DND-41 (cell line): ENCODE measurements at regions not wholly inside any gene's neighbourhood (a gene's known extent, or its start where the extent isn't known, plus 50 kb on each side); places are given as distances from the start of the nearest gene placed in this dataset.

ENCODE experiments used
- ATAC-seq: fragments of 200-7000 bp; cut with Tn5 transposase; 3 replicates; pipeline ENCODE4 v1.9.1; 2021; ENCODE audit warnings: low read depth; ENCODE audit not compliant: insufficient read depth
- DNase-seq: peaks from one replicate; pipeline ENCODE4 v3.0.0-alpha.2; 2020
- H2AFZ ChIP-seq: 2 replicates; pipeline ENCODE4 v1.6.0; 2012; ENCODE audit warnings: low read depth, low read length
- H3K27ac ChIP-seq: 2 replicates; pipeline ENCODE4 v1.5.1; 2012; ENCODE audit warnings: low read length, inconsistent platforms
- H3K27me3 ChIP-seq: fragments of 200-600 bp; sonication (generic); 2 replicates; pipeline ENCODE4 v1.6.0; 2012; ENCODE audit warnings: low read length, mild to moderate bottlenecking, inconsistent platforms; ENCODE audit not compliant: insufficient read depth, poor library complexity
- H3K36me3 ChIP-seq: 2 replicates; pipeline ENCODE4 v1.5.1; 2012; ENCODE audit warnings: low read length, inconsistent platforms; ENCODE audit not compliant: insufficient read depth
- H3K4me1 ChIP-seq: 2 replicates; pipeline ENCODE4 v1.5.1; 2012; ENCODE audit warnings: mild to moderate bottlenecking, low read length; ENCODE audit not compliant: insufficient read depth
- H3K4me2 ChIP-seq: 2 replicates; pipeline ENCODE4 v1.6.0; 2012; ENCODE audit warnings: mild to moderate bottlenecking, moderate library complexity, low read length, inconsistent platforms; ENCODE audit not compliant: insufficient read depth
- H3K4me3 ChIP-seq, 2 experiments: fragments of 200-600 bp in 1 of 2; shearing (Covaris generic) in 1 of 2; 2 replicates each; pipeline ENCODE4 v1.5.1; 2012 to 2016; ENCODE audit warnings: inconsistent platforms in 2 of 2, low read length in 2 of 2, mild to moderate bottlenecking in 2 of 2, low read depth in 1 of 2, moderate library complexity in 1 of 2
- H3K79me2 ChIP-seq: 2 replicates; pipeline ENCODE4 v1.6.0; 2012; ENCODE audit warnings: low read length, inconsistent platforms; ENCODE audit not compliant: insufficient read depth
- H3K9ac ChIP-seq: 2 replicates; pipeline ENCODE4 v1.6.0; 2012; ENCODE audit warnings: low read depth, mild to moderate bottlenecking, inconsistent platforms, low read length, moderate library complexity
- H3K9me3 ChIP-seq: 2 replicates; pipeline ENCODE4 v1.5.1; 2012; ENCODE audit warnings: low read length, moderate library complexity, mild to moderate bottlenecking, inconsistent platforms; ENCODE audit not compliant: insufficient read depth, severe bottlenecking
- H4K20me1 ChIP-seq: 2 replicates; pipeline ENCODE4 v1.6.0; 2012; ENCODE audit warnings: low read length; ENCODE audit not compliant: insufficient read depth
- CTCF ChIP-seq: IDR thresholded peaks from 2 replicates; pipeline ENCODE4 v1.5.1; 2012; ENCODE audit warnings: borderline replicate concordance, low read length, moderate library complexity, mild to moderate bottlenecking; ENCODE audit not compliant: poor library complexity, severe bottlenecking; ENCODE audit errors: extremely low read depth
- EZH2 ChIP-seq: IDR thresholded peaks from 3 replicates; pipeline ENCODE4 v1.6.1; 2012; ENCODE audit warnings: borderline replicate concordance, low read depth, mild to moderate bottlenecking, moderate library complexity, low read length, inconsistent platforms; ENCODE audit not compliant: severe bottlenecking

GRCh38 chr3:82509106-82509842 is 747.8 kb upstream of the GBE1 start:
- Histone ChIP-seq H3K4me1 (no peaks in the 10 kb centered on the region), H2AFZ (no peak overlapping the region), H3K27me3 (no peaks in the 10 kb centered on the region), H3K27ac (no peak overlapping the region), H3K4me3 (no peak overlapping the region), H3K9ac (no peak overlapping the region), H4K20me1 (no peaks in the 10 kb centered on the region), H3K9me3 (peaks cover 9% of the 10 kb centered on the region), H3K36me3 (no peaks in the 10 kb centered on the region), H3K79me2 (no peaks in the 10 kb centered on the region), H3K4me2 (no peak overlapping the region)
- TF ChIP-seq EZH2, result no peak
- TF ChIP-seq CTCF, result no peak
- no peak for ATAC-seq
- no peak for DNase-seq

GRCh38 chr3:82506204-82506603 is 744.8 kb upstream of the GBE1 start:
- Histone ChIP-seq H2AFZ (peak overlapping the region; percentile 26; the same call in 1 of the 2 replicates), H3K79me2 (no peaks in the 10 kb centered on the region), H3K27me3 (no peaks in the 10 kb centered on the region), H3K36me3 (no peaks in the 10 kb centered on the region), H3K4me1 (no peaks in the 10 kb centered on the region), H3K27ac (no peak overlapping the region), H3K9me3 (peaks cover 9% of the 10 kb centered on the region), H3K9ac (no peak overlapping the region), H3K4me2 (no peak overlapping the region), H4K20me1 (no peaks in the 10 kb centered on the region), H3K4me3 (no peak overlapping the region)
- TF ChIP-seq CTCF, result no peak
- no peak for TF ChIP-seq EZH2
- DNase-seq (no peak), ATAC-seq (no peak)

- H3K4me3 ChIP-seq, result no peak overlapping the region
- no peaks in the 10 kb centered on the region for H3K4me1 ChIP-seq
- H2AFZ ChIP-seq, result no peak overlapping the region
- ATAC-seq (no peak), DNase-seq (no peak)
- H3K4me2 ChIP-seq, result no peak overlapping the region
- H3K36me3 ChIP-seq, result no peaks in the 10 kb centered on the region
- H3K9me3 ChIP-seq, result peaks cover 9% of the 10 kb centered on the region
- no peak overlapping the region for H3K9ac ChIP-seq
- H4K20me1 ChIP-seq, result no peaks in the 10 kb centered on the region
- H3K79me2 ChIP-seq, result no peaks in the 10 kb centered on the region
- TF ChIP-seq CTCF, result no peak
- TF ChIP-seq EZH2, result no peak
- no peak overlapping the region for H3K27ac ChIP-seq
- no peaks in the 10 kb centered on the region for H3K27me3 ChIP-seq
These were observed 743.8 kb upstream of the GBE1 start for GRCh38 chr3:82505079-82505756.
